ENCODE measurements at regions not wholly inside any gene's neighbourhood (a gene's known extent, or its start where the extent isn't known, plus 50 kb on each side); places are given as distances from the start of the nearest gene placed in this dataset.

- Mint-ChIP-seq H3K4me1 (ENCODE audit: unreplicated experiment) (no peaks in the 10 kb centered on the region), H3K27ac (ENCODE audit: unreplicated experiment) (no peak overlapping the region), H3K36me3 (ENCODE audit: low read depth, unreplicated experiment) (no peaks in the 10 kb centered on the region), H3K27me3 (ENCODE audit: unreplicated experiment) (no peaks in the 10 kb centered on the region), H3K4me3 (ENCODE audit: unreplicated experiment) (no peak overlapping the region), H3K9me3 (ENCODE audit: unreplicated experiment) (no peaks in the 10 kb centered on the region)
- TF ChIP-seq CTCF (IDR thresholded peaks at IDR 0.05; ENCODE audit: unreplicated experiment): no peak
- no peak for DNase-seq (ENCODE audit: low spot score)
Observed at GRCh38 chr20:21936720-21937380, 231.4 kb downstream of the PAX1 start.

DNA sequence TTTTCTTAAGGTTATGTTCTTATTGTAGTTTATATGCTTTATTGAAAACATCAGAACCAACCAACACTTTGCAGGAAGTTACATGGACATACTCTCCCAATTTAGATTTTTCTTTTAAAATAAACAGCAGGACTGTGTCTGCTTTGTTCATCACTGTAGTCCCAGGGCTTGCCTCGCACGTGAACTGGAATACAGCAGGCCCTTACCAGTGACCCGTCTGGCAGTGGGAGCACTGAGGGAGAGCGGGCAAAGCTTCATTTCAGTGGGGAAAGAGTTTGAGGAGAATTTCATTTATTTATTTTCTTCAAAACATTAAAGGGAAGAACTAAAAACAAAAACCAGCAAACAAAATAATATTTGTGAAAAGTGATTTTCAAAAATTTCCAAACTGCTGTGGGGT is 230.8 kb downstream of the PAX1 start:
- no peak overlapping the region for H3K27ac Mint-ChIP-seq (ENCODE audit: unreplicated experiment)
- H3K36me3 Mint-ChIP-seq (ENCODE audit: low read depth, unreplicated experiment): no peaks in the 10 kb centered on the region
- no peak for TF ChIP-seq CTCF (IDR thresholded peaks at IDR 0.05; ENCODE audit: unreplicated experiment)
- no peaks in the 10 kb centered on the region for H3K9me3 Mint-ChIP-seq (ENCODE audit: unreplicated experiment)
- H3K4me3 Mint-ChIP-seq (ENCODE audit: unreplicated experiment): no peak overlapping the region
- H3K4me1 Mint-ChIP-seq (ENCODE audit: unreplicated experiment): no peaks in the 10 kb centered on the region
- no peak for DNase-seq (ENCODE audit: low spot score)
- no peaks in the 10 kb centered on the region for H3K27me3 Mint-ChIP-seq (ENCODE audit: unreplicated experiment)

DNA sequence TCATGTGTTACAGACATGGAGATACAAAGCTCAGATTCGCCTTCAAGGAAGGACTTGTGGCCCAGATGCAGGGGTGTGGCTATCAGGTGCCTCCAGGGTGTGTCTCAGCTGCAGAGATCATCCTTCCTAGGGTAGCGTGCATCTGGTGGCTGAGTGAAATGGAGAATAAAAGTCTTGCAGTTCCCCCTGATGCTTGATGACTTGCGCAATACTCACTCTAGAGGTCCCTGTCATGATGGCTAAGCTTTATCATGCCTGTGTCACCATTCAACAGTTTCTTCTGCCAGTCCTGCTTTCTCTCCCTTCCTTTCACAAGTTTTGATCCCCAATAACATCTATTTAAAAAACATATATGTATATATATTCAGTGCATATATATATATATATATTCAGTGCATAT is 228.1 kb downstream of the PAX1 start:
- DNase-seq (ENCODE audit: low spot score): no peak
- Mint-ChIP-seq H3K9me3 (ENCODE audit: unreplicated experiment) (no peaks in the 10 kb centered on the region), H3K27ac (ENCODE audit: unreplicated experiment) (no peak overlapping the region), H3K27me3 (ENCODE audit: unreplicated experiment) (no peaks in the 10 kb centered on the region), H3K36me3 (ENCODE audit: low read depth, unreplicated experiment) (no peaks in the 10 kb centered on the region), H3K4me1 (ENCODE audit: unreplicated experiment) (no peaks in the 10 kb centered on the region), H3K4me3 (ENCODE audit: unreplicated experiment) (no peak overlapping the region)
- no peak for TF ChIP-seq CTCF (IDR thresholded peaks at IDR 0.05; ENCODE audit: unreplicated experiment)

- Mint-ChIP-seq H3K9me3 (ENCODE audit: unreplicated experiment) (no peaks in the 10 kb centered on the region), H3K27me3 (ENCODE audit: unreplicated experiment) (peaks cover 3% of the 10 kb centered on the region), H3K27ac (ENCODE audit: unreplicated experiment) (no peak overlapping the region), H3K36me3 (ENCODE audit: low read depth, unreplicated experiment) (no peaks in the 10 kb centered on the region), H3K4me1 (ENCODE audit: unreplicated experiment) (no peaks in the 10 kb centered on the region), H3K4me3 (ENCODE audit: unreplicated experiment) (no peak overlapping the region)
- TF ChIP-seq CTCF (IDR thresholded peaks at IDR 0.05; ENCODE audit: unreplicated experiment): no peak
- no peak for DNase-seq (ENCODE audit: low spot score)
Observed at GRCh38 chr20:21921251-21921650, 215.8 kb downstream of the PAX1 start.

GRCh38 chr20:21920211-21920610 is 214.7 kb downstream of the PAX1 start:
- Mint-ChIP-seq H3K9me3 (ENCODE audit: unreplicated experiment) (no peaks in the 10 kb centered on the region), H3K27ac (ENCODE audit: unreplicated experiment) (no peak overlapping the region), H3K4me1 (ENCODE audit: unreplicated experiment) (no peaks in the 10 kb centered on the region), H3K27me3 (ENCODE audit: unreplicated experiment) (peaks cover 3% of the 10 kb centered on the region), H3K4me3 (ENCODE audit: unreplicated experiment) (no peak overlapping the region), H3K36me3 (ENCODE audit: low read depth, unreplicated experiment) (no peaks in the 10 kb centered on the region)
- no peak for TF ChIP-seq CTCF (IDR thresholded peaks at IDR 0.05; ENCODE audit: unreplicated experiment)
- no peak for DNase-seq (ENCODE audit: low spot score)
